Stimulated activated CD4-positive, alpha-beta T cell treated with anti-CD3 and anti-CD28 coated beads, Interleukin-2, amount 100 ng/mL, for 48 hours (primary cell): ENCODE measurements at regions not wholly inside any gene's neighbourhood (a gene's known extent, or its start where the extent isn't known, plus 50 kb on each side); places are given as distances from the start of the nearest gene placed in this dataset.
"Not testable (repeated sequence)": the region's sequence is repeated elsewhere in the genome, so short reads cannot be mapped to it uniquely, and the experiment has no call there.

Experiments used
- DNase-seq, 2 donors: peaks; one replicate each; pipeline ENCODE4 v3.0.0-alpha.2; 2020

DNA sequence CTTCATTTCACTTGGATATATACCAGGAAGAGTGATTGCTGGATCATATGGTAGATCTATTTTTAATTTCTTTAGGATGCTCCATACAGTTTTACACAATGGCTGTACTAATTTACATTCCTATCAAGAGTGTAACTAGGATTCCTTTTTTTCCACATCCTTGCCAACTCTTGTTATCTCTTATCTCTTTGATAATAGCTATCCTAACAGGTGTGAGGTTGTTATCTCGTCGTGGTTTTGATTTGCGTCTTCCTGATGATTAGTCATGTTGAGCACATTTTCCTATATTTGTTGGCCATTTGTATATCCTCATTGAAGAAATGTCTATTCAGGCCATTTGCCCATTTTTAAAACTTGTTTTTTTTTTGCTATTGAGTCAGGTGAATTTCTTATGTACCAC is 552.4 kb downstream of the RFPL4B start:
- no peak for DNase-seq

DNA sequence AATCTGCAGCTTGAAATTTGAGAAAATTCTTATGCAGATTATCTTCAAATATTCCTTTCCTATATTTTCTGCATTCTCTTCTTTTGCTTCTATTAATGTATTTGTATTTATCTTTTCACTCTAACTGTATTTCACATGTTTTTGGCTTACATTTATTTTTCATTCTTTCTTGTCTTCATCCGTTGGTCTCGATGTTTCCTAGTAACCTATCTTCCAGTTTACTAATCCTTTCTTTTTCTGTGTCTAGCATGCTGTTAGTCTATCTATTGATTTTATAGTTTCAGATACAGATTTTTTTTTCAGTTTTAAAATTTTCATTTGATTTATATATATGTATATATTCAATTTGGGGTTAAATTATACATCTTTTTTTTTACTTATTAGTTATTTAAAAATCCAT is 556.2 kb downstream of the RFPL4B start:
- DNase-seq, result no peak

DNA sequence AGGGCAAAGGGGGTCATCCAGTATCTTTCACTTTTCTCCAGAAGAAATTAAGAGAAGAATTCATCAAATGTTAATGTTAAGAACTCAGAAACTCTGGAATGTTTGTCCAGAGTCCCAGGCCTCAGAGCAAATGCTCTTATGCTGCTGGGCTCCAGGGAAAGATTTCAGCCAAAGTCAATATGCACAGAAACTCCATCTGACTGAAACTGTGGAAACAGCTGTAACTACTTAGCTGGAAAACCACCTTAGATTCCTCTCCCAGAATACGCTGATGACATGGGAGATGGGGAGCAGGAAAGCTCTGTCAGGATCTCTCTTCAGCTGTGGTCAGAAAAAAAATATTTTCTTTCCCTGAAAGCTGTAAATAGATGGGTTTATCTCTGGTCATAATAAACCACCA is 559.6 kb downstream of the RFPL4B start:
- DNase-seq, result no peak

DNA sequence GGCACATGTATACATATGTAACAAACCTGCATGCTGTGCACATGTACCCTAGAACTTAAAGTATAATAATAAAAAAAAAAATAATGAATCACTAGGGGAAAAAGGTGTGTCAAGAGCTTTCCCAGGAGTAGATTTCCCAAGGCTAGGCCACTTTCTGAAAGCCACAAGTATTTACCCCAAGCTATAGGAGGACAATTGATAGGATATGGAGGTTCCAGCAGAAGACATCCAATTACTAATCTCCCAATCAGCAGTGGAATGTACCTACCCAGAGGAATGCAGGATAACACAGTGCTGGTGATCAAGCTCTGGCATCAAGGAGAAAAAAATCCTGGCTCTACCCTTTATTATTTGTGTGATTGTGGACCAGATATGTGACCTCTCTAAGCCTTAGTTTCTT is 562.7 kb downstream of the RFPL4B start:
- DNase-seq, result no peak

DNA sequence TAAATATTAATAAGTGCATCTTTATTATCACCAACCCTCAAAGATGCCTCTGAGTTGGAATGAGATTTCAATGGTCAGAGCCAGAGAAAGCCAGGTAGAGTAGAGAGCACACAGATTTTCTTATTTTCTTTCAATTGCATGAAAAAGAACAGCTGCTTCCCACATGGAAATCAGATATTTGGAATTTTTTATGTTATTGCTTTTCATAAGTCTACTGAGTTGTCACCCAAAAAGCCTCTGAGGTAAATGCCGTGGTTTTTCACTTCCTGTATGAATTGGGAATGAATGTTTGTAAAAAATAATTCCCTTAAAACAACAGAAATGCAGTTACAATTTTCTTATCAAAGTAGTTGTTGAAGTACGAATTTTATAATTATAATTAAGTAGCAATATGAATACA is 563.1 kb downstream of the RFPL4B start:
- no peak for DNase-seq

DNA sequence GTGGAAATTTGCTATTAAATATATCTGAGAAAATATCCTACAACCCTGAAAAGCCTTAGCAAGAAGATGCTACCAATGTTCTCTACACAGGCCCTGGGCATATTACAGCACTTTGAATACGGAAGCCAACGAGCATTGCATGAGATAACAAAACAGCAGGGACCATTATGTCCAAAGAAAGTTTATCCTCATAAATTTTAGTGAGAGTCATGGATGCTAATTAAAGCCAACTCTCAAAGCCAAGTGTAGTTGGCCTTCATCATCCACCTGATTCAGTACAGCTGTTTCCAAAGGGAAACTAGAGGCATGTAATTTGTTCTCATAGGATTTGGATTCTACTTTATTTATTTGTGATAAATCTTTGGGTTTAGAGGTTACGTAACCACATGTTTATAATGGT is 564.8 kb downstream of the RFPL4B start:
- no peak for DNase-seq

DNA sequence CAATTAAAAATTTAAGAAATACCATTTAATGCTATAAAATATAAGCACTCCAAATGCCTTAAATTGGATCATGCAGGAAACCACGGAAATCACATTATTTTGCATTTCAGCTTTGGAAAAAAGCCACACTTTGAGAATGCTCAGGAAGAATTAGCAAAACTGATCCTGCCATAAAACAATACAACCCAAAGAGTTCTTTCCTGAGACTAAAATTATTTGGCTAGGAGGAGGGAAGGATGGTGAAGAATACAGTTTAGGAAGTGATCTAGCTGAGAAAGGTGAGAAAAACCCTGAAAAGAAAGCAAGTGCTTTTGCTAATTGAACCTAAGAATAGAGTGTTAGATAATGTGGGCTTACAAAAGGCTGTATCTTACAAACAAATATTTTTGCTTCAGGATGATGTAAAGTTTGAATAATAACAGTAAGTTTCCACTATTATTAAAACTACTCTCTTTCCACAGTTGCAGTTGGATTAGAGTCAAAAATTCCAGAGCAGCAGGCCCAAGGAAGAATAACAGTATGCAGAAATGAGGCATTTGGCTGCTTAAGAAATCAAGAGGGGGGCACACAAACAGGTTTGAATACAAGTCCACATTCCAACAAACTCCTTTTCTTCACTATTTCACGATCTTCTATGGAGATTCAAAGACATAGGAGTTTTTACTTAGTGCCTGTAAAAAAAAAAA is 565.4 kb downstream of the RFPL4B start:
- no peak for DNase-seq

DNA sequence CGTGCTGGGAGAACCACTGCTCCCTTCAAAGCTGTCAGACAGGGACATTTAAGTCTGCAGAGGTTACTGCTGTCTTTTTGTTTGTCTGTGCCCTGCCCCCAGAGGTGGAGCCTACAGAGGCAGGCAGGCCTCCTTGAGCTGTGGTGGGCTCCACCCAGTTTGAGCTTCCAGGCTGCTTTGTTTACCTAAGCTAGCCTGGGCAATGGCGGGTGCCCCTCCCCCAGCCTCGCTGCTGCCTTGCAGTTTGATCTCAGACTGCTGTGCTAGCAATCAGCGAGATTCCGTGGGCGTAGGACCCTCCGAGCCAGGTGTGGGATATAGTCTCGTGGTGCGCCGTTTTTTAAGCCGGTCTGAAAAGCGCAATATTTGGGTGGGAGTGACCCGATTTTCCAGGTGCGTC is 572.6 kb downstream of the RFPL4B start:
- DNase-seq, result not testable (repeated sequence)

DNA sequence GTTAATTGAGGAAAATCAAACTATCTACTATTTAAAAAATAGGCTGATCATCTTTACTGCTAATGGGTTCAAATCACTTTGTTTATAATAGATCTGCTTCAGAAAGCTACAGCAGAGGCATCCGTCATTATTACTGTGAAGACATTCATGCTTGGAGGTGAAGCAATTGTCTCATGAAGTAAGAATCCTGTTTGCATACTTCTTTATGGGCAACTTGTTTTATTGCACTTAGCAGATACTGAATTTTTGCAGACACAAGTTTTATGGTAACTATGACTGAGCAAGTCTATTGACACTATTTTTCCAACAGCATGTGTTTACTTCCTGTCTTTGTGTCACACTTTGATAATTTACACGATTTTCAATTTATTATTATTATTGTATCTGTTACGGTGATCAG is 573.9 kb downstream of the RFPL4B start:
- DNase-seq, result no peak

DNA sequence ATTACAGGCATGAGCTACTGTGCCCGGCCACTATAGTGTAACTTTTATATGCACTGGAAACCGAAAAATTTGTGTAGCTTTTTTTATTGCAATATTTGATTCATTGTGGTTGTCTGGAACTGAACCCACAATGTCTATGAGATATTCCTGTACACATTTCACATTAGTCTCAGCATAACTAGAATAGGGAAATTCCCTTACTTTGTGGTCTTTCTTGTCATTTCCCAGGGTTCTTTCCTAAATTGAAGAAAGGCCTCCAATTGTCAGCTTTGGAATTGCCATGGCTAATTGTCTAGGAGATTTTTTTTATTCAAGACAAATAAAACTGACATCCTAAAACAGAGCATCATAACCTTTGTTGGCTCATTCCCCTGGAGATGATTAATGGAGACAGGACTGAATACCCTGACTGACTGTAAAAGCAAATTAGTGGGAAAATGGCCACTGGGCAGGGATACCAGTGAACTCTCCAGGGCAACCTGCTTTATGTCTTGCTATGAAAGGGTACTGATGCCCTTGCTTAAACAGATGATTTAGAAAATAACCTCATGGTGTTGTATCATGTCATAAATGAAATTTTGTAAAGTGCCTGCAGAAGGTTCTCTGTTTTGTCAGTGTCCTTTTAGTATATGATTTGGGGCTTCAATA is 576.9 kb downstream of the RFPL4B start:
- no peak for DNase-seq

DNA sequence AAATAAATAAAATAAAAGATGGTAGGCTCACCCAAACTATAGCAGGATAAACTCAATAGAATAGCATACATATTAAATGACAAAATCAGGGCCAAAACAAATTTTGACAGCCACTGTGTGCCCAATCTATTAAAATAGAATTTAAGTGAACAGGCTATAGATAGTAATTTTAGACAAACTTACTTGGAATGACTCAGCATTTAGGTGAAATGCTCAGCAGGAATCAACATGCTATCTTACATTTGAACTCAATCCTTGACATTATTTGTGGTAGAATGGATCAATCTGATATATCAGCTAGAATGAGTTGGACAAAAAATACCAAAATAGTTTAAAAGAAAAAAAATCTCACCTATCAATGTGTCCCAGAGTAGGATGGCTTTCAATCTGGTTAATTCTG is 578.6 kb downstream of the RFPL4B start:
- DNase-seq, result no peak

DNA sequence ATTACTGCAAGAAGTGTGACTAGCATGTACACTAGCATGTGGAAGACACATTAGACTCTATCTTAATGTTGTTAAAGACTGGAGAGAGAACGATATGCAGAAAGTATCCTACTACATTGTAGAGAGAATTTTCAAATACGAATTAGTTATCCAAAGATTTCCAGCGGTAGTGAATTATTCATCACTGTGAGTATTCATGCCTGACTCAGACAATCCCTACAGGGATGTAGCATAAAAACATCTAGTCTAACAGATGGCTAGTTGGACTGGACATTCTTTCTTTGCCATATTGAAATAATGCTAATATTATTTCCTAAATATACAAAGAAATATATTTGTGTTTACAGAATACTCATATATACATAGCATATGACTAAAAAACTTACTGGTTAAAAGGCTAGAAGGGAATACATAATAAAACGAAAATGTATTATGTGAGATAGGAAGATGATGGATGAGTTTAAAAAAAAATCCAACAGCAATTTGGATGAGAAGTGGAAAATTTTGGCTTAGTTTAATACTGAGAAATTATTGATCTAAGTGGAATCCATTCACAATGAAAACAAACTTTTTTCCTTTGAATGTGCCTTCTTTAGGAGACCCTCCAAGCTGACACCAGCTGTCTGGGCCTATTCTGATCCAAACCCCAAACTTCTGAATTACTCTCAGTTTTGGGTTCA is 580.7 kb downstream of the RFPL4B start:
- no peak for DNase-seq

DNA sequence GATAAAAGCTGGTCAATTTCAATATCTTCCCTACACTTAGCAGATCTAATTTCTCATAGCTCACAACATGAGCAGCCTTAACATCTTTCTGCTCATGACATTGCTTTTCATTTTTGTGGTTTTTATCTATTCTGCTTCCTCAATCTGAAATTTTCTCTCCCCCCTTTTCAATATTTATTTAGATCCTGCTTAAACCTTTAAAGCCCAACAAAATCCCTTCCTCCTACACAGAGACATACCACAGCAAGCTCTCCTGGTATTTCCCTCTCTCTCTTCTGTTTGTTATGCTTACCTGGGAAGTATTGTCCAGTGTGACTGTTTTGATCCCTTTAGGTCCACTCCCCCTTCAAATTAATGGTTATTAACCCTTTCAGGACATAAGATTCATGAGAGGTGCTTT is 582.5 kb downstream of the RFPL4B start:
- DNase-seq, result no peak

DNA sequence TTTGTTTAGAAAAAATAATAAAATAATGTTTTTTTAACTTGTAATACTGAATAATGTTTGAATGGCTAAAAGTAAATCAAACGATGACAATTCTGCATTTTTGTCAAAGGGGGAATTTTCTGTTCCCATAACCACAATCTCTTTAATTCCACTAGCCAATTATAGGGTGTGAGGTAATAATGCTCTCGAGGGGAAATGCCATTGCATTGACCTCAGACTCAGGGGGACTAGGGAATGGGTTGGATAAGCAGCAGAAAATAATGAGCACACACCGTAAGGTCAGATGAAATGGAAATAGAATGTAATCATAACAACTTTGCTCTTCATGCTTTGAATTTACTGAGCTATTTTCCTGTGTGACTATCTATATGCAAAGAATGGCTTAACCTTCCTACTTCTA is 584.7 kb downstream of the RFPL4B start:
- no peak for DNase-seq

DNA sequence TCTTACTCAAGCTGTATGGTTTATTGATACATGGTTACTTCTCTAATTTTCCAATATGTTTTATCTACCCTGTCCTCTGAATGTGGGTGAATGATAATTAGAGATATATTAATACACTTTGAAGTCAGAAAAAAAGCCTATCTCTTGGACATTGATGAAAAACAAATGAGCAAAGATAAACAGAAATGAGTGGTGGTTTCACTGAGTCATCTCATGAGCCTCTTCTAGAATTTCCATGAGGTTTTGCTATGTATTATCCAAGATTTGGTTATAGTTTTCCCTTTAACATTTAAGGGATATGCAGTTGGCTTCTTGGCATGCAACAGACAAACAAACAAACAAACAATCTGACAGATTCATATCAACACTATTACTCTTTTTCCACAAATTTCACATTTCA is 586.8 kb downstream of the RFPL4B start:
- DNase-seq, result no peak

DNA sequence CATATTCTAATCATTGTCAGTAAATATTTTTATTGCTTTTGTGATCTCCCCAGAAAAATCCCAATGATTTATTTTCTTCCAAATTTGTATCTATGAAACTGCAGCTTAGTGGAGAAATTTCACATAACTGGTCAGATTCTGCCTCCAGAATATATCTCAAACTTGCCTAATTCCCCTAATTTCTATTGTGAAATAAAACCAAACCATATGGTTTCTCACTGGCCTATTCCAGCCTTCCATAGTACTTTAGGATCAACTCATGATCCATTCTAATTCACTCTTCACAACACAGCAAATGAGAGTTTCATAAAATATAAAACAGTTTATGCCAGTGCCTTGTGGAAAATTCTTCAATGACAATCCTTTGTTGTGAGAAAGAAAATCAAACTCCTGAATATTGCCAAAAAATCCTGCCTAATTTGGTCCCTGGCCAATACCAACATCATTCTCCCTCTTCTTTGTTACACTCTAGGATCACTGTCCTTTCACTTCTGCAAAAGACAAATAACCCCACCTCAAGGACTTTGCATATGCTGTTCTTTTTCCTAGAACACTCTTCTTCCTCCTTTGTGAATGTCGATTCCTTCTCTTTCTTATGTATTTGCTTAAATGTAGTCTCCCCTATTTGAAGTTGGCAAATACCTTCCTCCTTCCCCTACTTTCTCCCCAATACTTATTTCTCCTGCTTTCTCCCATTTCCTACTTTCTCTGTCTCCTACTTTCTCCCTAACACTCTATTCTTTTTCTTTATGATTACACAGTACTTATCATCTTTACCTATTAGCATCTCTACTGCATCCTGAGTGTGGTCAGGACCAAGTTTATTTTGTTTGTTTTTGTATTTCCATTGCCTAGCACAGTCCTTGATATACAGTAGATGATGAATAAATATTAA is 587.5 kb downstream of the RFPL4B start:
- DNase-seq, result no peak

DNA sequence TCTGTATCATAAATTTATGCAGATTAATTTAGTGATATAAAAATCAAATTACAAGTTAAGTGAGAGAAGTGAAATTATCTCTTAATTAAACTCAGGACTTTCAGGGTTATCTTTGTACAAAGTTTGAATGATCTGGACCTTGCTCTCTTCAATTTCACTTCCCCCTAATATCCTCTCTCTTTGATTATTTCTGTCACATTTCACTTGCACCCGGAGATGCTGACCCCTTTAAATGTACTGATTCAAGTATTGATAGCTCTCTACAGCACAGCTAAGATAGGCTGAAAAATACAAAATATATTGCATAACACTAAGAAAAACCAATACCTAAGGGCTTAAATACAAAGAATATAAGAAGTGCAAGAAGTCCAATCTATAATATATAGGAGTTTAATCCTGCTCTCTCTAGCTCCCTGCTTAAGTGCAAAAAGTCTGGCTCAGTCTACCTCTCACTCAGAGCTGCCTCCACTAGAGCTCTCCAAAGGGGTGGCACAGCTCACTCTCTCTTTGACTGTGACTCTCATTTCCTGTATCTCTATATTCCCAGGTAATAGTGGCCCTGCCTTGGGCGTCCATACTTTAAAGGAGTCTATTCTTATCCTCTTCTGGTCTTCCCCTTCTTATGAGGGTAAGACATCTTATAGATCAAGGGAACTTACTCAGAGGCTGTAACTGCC is 588.4 kb downstream of the RFPL4B start:
- DNase-seq, result no peak

DNA sequence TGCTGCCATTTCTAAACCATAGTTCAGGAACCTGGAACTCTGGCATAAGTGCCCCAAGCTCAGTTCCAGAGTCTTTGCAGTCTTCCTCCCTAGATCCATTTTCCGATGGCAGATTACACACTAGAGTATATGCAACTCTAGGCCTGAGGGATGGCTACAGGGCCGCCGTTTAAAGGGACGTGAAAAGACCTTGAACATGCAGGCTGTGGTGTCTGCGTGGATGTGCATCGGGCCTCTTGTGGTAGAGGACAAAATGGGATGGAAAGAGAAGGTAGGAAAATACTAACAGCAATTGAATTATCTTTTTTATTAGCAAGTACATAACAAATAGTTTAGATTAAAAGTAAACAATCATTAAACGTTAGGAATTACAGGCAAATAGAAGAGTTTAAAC is 588.9 kb downstream of the RFPL4B start:
- DNase-seq, result no peak

DNA sequence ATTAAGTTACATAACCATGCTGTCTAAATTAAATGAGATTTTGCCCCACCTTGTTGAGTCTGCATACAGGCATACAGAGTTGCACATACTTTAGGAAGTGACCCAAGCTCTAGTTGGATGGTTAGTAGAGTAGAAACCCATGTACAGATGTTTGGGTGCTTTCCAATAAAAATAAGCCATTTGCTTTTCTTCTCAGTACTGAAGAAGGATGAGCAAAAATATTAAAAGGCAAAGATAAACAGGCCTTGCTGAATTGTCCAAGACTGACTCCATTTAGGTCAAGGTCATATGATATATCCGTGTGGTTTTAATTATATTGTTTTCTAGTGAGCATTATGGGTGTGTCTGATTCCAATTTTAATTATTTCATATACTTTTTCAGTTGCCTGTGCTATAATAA is 589.4 kb downstream of the RFPL4B start:
- no peak for DNase-seq

DNA sequence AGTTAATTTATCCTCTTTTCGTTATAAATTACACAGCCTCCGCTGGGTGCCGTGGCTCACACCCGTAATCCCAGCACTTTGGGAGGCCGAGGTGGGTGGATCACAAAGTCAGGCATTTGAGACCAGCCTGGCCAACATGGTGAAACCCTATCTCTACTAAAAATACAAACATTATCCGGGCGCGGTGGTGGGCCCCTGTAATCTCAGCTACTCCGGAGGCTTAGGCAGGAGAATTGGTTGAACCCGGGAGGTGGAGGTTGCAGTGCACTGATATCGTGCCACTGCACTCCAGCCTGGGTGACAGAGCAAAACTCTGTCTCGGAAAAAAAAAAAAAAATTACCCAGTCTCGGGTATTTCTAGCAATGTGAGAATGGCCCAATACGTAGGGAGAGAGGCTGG is 590.6 kb downstream of the RFPL4B start:
- not testable (repeated sequence) for DNase-seq

DNA sequence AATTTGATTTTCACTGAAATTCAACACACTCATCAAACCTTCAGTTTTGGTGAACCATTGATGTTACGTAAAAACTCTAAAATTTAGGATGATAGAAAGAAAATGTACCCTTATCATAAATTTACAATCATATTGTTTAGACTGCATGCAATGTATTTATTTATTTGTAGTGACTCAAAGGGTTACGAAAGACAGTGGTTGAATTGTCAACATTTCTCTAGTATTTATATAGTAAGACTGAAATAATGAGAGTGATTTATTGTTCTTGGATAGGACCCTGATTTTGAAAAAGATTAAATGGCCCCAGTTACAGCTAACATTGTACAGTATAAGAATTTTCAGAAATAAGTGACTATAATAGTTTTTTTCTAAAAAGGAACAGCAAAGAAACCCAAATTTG is 591.5 kb downstream of the RFPL4B start:
- no peak for DNase-seq

DNA sequence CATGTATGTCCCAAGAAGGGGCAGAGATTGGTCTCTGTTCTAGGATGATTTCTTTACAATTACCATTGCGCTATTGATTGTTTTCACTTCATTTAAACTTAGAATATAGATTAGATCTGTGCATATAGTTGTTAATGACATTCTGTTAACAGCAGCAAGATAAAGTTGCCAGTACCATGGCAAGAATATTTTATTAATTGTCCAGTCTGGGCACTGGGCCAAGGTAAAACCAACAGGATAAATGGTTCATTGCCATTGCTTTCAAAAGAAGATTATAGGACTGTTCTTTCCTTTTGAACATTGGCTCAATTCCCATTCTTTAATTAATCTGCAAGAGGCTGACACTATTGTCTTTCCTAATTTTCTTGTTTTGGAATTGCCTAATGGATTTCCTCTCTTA is 592.4 kb downstream of the RFPL4B start:
- DNase-seq, result no peak

DNA sequence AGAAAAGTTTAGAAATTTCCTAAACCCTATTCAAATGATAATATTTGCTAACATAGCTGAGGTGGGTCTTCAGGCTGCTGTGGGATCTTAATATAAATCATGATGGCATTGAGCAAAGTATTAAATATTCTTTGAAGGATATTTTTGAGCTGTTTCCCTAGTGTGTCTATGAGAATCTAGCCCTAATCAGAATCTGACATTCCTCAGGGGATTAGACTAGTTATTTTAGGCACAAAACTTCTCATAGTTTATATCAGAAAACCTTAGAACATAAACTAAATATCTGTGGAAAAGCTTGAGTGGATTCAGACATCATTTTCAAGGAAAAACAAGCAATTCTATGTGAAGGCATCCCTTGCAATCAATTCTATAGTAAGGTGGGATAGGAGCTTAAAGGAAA is 594.5 kb downstream of the RFPL4B start:
- no peak for DNase-seq
